HEK293 (cell line): ENCODE measurements at regions not wholly inside any gene's neighbourhood (a gene's known extent, or its start where the extent isn't known, plus 50 kb on each side); places are given as distances from the start of the nearest gene placed in this dataset.
A peak's percentile ranks its signal among the peaks of the same experiment; 100 is the strongest.

Experiments used
- CTCF ChIA-PET: fragments of 350-600 bp; formaldehyde crosslinking; extraction: SDS; loops from one replicate; lab custom pipeline; 2021; ENCODE audit warnings: antibody characterized with exemption; lab: Yijun Ruan, JAX
- POLR2A ChIA-PET: fragments of 300-600 bp; formaldehyde crosslinking; extraction: SDS; loops from one replicate; lab custom pipeline; 2020; ENCODE audit warnings: antibody characterized with exemption, inconsistent platforms; lab: Yijun Ruan, JAX
- H3K27ac ChIP-seq: fragments of 200-500 bp; sonication (Bioruptor generic); 2 replicates; pipeline ENCODE4 v1.5.1; 2014; ENCODE audit warnings: low read depth, low read length, control low read depth, inconsistent platforms; ENCODE audit errors: extremely low read depth
- H3K36me3 ChIP-seq, 2 experiments: fragments of 200-500 bp in 1 of 2; sonication (Bioruptor generic) in 1 of 2; 1 replicate in 1 of 2; 2 replicates in 1 of 2; pipeline ENCODE4 v1.5.1; 2014 to 2017; ENCODE audit warnings: inconsistent platforms in 2 of 2, low read length in 2 of 2; ENCODE audit not compliant: control insufficient read depth in 2 of 2, insufficient read depth in 1 of 2
- H3K4me1 ChIP-seq: fragments of 200-500 bp; sonication (Bioruptor generic); 2 replicates; pipeline ENCODE4 v1.5.1; 2014; ENCODE audit warnings: mild to moderate bottlenecking, low read length, inconsistent platforms; ENCODE audit not compliant: control insufficient read depth, insufficient read depth
- H3K4me3 ChIP-seq: 2 replicates; pipeline ENCODE4 v1.5.1; 2011; ENCODE audit warnings: low read depth, mild to moderate bottlenecking, control low read depth, low read length, moderate library complexity
- H3K9me3 ChIP-seq: fragments of 200-500 bp; sonication (Bioruptor generic); 2 replicates; pipeline ENCODE4 v1.5.1; 2014; ENCODE audit warnings: low read depth, low read length, inconsistent platforms; ENCODE audit not compliant: control insufficient read depth, insufficient read depth
- AEBP2 ChIP-seq: fragments of 450-650 bp; formaldehyde crosslinking; IDR thresholded peaks from 2 replicates; pipeline ENCODE4 v1.5.1; 2016; ENCODE audit warnings: missing biosample characterization, missing genetic modification characterization, borderline replicate concordance
- BCL11B ChIP-seq: fragments of 450-650 bp; formaldehyde crosslinking; IDR thresholded peaks from 2 replicates; pipeline ENCODE4 v1.5.1; 2016; ENCODE audit warnings: low read depth, missing biosample characterization, missing genetic modification characterization
- GLI2 ChIP-seq: fragments of 450-650 bp; formaldehyde crosslinking; IDR thresholded peaks from 2 replicates; pipeline ENCODE4; 2017; ENCODE audit warnings: missing biosample characterization, missing genetic modification characterization, low read depth, borderline replicate concordance
- HOXC10 ChIP-seq: sonication (generic); formaldehyde crosslinking; IDR thresholded peaks from 2 replicates; pipeline ENCODE4 v1.8.1; 2023; ENCODE audit warnings: mild to moderate bottlenecking, missing genetic modification reagents
- IKZF3 ChIP-seq: fragments of 450-650 bp; IDR thresholded peaks from 2 replicates; pipeline ENCODE4 v1.5.0; 2018; ENCODE audit warnings: missing biosample characterization, mild to moderate bottlenecking, missing genetic modification characterization, moderate library complexity
- KLF10 ChIP-seq: fragments of 450-650 bp; IDR thresholded peaks from 2 replicates; pipeline ENCODE4 v1.5.1; 2018; ENCODE audit warnings: missing biosample characterization, mild to moderate bottlenecking, missing genetic modification characterization
- KLF8 ChIP-seq: fragments of 450-650 bp; formaldehyde crosslinking; IDR thresholded peaks from 2 replicates; pipeline ENCODE4 v1.5.1; 2016; ENCODE audit warnings: missing biosample characterization, missing genetic modification characterization
- MEIS1 ChIP-seq: sonication (generic); formaldehyde crosslinking; IDR thresholded peaks from 2 replicates; pipeline ENCODE4 v1.8.1; 2022; ENCODE audit warnings: missing genetic modification reagents, mild to moderate bottlenecking, borderline replicate concordance
- PRDM6 ChIP-seq: fragments of 450-650 bp; formaldehyde crosslinking; IDR thresholded peaks from 2 replicates; pipeline ENCODE4 v1.5.1; 2017; ENCODE audit warnings: missing biosample characterization, missing genetic modification characterization
- SALL2 ChIP-seq: fragments of 450-650 bp; formaldehyde crosslinking; IDR thresholded peaks from 2 replicates; pipeline ENCODE4 v1.5.0; 2017; ENCODE audit warnings: missing biosample characterization, mild to moderate bottlenecking, missing genetic modification characterization, borderline replicate concordance
- WT1 ChIP-seq: fragments of 450-650 bp; formaldehyde crosslinking; IDR thresholded peaks from 2 replicates; pipeline ENCODE4 v1.5.1; 2016; ENCODE audit warnings: missing biosample characterization, missing genetic modification characterization
- ZBTB17 ChIP-seq: fragments of 450-650 bp; formaldehyde crosslinking; IDR thresholded peaks from 2 replicates; pipeline ENCODE4 v1.5.1; 2016; ENCODE audit warnings: missing biosample characterization, missing genetic modification characterization
- ZBTB48 ChIP-seq: fragments of 450-650 bp; formaldehyde crosslinking; IDR thresholded peaks from 2 replicates; pipeline ENCODE4 v1.5.1; 2016; ENCODE audit warnings: missing biosample characterization, missing genetic modification characterization
- ZEB2 ChIP-seq: fragments of 450-650 bp; formaldehyde crosslinking; IDR thresholded peaks from 2 replicates; pipeline ENCODE4 v1.5.1; 2016; ENCODE audit warnings: missing biosample characterization, missing genetic modification characterization
- ZNF114 ChIP-seq: fragments of 450-650 bp; formaldehyde crosslinking; IDR thresholded peaks from 2 replicates; pipeline ENCODE4 v1.5.0; 2017; ENCODE audit warnings: missing biosample characterization, missing genetic modification characterization
- ZNF16 ChIP-seq: fragments of 450-650 bp; formaldehyde crosslinking; IDR thresholded peaks from 2 replicates; pipeline ENCODE4 v1.5.1; 2016; ENCODE audit warnings: low read depth, missing biosample characterization, missing genetic modification characterization
- ZNF184 ChIP-seq: fragments of 450-650 bp; IDR thresholded peaks from 2 replicates; pipeline ENCODE4 v1.5.1; 2018; ENCODE audit warnings: missing biosample characterization, mild to moderate bottlenecking, missing genetic modification characterization
- ZNF366 ChIP-seq: fragments of 450-650 bp; formaldehyde crosslinking; conservative IDR thresholded peaks from 2 replicates; pipeline ENCODE4 v1.5.1; 2016; ENCODE audit warnings: missing biosample characterization, missing genetic modification characterization
- ZNF404 ChIP-seq: fragments of 450-650 bp; formaldehyde crosslinking; IDR thresholded peaks from 2 replicates; pipeline ENCODE4 v1.5.1; 2017; ENCODE audit warnings: missing biosample characterization, missing genetic modification characterization
- ZNF433 ChIP-seq: fragments of 450-650 bp; formaldehyde crosslinking; IDR thresholded peaks from 2 replicates; pipeline ENCODE4 v1.5.1; 2016; ENCODE audit warnings: missing biosample characterization, missing genetic modification characterization, low read depth
- ZNF501 ChIP-seq: fragments of 450-650 bp; formaldehyde crosslinking; IDR thresholded peaks from 2 replicates; pipeline ENCODE4 v1.5.1; 2016; ENCODE audit warnings: missing biosample characterization, missing genetic modification characterization
- ZNF513 ChIP-seq: fragments of 450-650 bp; IDR thresholded peaks from 2 replicates; pipeline ENCODE4 v1.5.1; 2018; ENCODE audit warnings: missing biosample characterization, missing genetic modification characterization
- ZNF514 ChIP-seq: fragments of 450-650 bp; formaldehyde crosslinking; IDR thresholded peaks from 2 replicates; pipeline ENCODE4 v1.5.1; 2016; ENCODE audit warnings: missing biosample characterization, missing genetic modification characterization
- ZNF529 ChIP-seq: fragments of 450-650 bp; formaldehyde crosslinking; IDR thresholded peaks from 2 replicates; pipeline ENCODE4 v1.5.1; 2017; ENCODE audit warnings: missing genetic modification characterization, missing biosample characterization; ENCODE audit not compliant: insufficient replicate concordance
- ZNF530 ChIP-seq: fragments of 450-650 bp; formaldehyde crosslinking; IDR thresholded peaks from 2 replicates; pipeline ENCODE4 v1.5.1; 2016; ENCODE audit warnings: low read depth, missing biosample characterization, missing genetic modification characterization
- ZNF596 ChIP-seq: fragments of 450-650 bp; IDR thresholded peaks from 2 replicates; pipeline ENCODE4 v1.5.0; 2018; ENCODE audit warnings: missing biosample characterization, mild to moderate bottlenecking, missing genetic modification characterization, moderate library complexity
- ZNF621 ChIP-seq: fragments of 450-650 bp; formaldehyde crosslinking; IDR thresholded peaks from 2 replicates; pipeline ENCODE4 v1.5.1; 2017; ENCODE audit warnings: missing biosample characterization, missing genetic modification characterization
- ZNF629 ChIP-seq: fragments of 450-650 bp; formaldehyde crosslinking; IDR thresholded peaks from 2 replicates; pipeline ENCODE4 v1.5.1; 2017; ENCODE audit warnings: missing biosample characterization, missing genetic modification characterization
- ZNF707 ChIP-seq: fragments of 450-650 bp; formaldehyde crosslinking; IDR thresholded peaks from 2 replicates; pipeline ENCODE4 v1.5.1; 2016; ENCODE audit warnings: missing biosample characterization, missing genetic modification characterization
- ZSCAN16 ChIP-seq: fragments of 450-650 bp; formaldehyde crosslinking; IDR thresholded peaks from 2 replicates; pipeline ENCODE4 v1.5.1; 2016; ENCODE audit warnings: missing biosample characterization, missing genetic modification characterization
- ZXDB ChIP-seq: fragments of 450-650 bp; formaldehyde crosslinking; IDR thresholded peaks from 2 replicates; pipeline ENCODE4 v1.5.1; 2016; ENCODE audit warnings: missing biosample characterization, missing genetic modification characterization
- TF ChIP-seq, protein P1 (sequence below): fragments of 450-650 bp; formaldehyde crosslinking; IDR thresholded peaks from 2 replicates; pipeline ENCODE4 v1.5.1; 2017; ENCODE audit warnings: missing biosample characterization, missing genetic modification characterization
- TF ChIP-seq, protein P2 (sequence below): fragments of 450-650 bp; formaldehyde crosslinking; IDR thresholded peaks from 2 replicates; pipeline ENCODE4 v1.5.1; 2016; ENCODE audit warnings: missing biosample characterization, missing genetic modification characterization

GRCh38 chr5:58077966-58078365 lies 381.9 kb downstream of the PLK2 start:
- peaks cover 17% of the 10 kb centered on the region for H3K4me1 ChIP-seq
- no peak overlapping the region for H3K4me3 ChIP-seq
- ChIA-PET CTCF (no interaction called here), POLR2A (no interaction called here)
- no peaks in the 10 kb centered on the region for H3K9me3 ChIP-seq
- H3K36me3 ChIP-seq, result no peaks in the 10 kb centered on the region
- no peak overlapping the region for H3K27ac ChIP-seq
- TF ChIP-seq ZNF501 (tag by site-specific recombination) (peak; percentile 30; the same call in 1 of the 2 replicates), PRDM6 (tag by site-specific recombination) (peak; percentile 93), ZNF629 (tag by site-specific recombination) (peak; percentile 45; the same call in 1 of the 2 replicates), ZNF621 (tag by site-specific recombination) (no peak), ZSCAN16 (no peak), ZNF529 (tag by site-specific recombination) (no peak), ZNF707 (tag by site-specific recombination) (no peak), ZNF530 (tag by site-specific recombination) (no peak), ZNF433 (tag by site-specific recombination) (no peak), ZEB2 (tag by site-specific recombination) (no peak), GLI2 (tag by site-specific recombination) (peak; percentile 68; the same call in 1 of the 2 replicates), BCL11B (tag by site-specific recombination) (no peak), ZBTB48 (tag by site-specific recombination) (no peak), ZNF513 (tag by site-specific recombination) (peak; percentile 2; the same call in 1 of the 2 replicates), ZNF114 (tag by site-specific recombination) (no peak), ZNF184 (no peak), ZNF16 (no peak), WT1 (tag by site-specific recombination) (peak; percentile 95), ZNF404 (no peak), SALL2 (no peak), MEIS1 (no peak), KLF10 (tag by site-specific recombination) (peak; percentile 60), ZXDB (no peak), KLF8 (peak; percentile 52; the same call in 1 of the 2 replicates), IKZF3 (tag by site-specific recombination) (0 out of 2 replicates have a peak, but pooled peaks have one; percentile 55), AEBP2 (no peak), HOXC10 (no peak), ZNF366 (tag by site-specific recombination) (peak; percentile 82), ZNF514 (tag by site-specific recombination) (no peak), ZBTB17 (0 out of 2 replicates have a peak, but pooled peaks have one; percentile 8), ZNF596 (tag by site-specific recombination) (no peak)
- TF ChIP-seq, protein P1, sequence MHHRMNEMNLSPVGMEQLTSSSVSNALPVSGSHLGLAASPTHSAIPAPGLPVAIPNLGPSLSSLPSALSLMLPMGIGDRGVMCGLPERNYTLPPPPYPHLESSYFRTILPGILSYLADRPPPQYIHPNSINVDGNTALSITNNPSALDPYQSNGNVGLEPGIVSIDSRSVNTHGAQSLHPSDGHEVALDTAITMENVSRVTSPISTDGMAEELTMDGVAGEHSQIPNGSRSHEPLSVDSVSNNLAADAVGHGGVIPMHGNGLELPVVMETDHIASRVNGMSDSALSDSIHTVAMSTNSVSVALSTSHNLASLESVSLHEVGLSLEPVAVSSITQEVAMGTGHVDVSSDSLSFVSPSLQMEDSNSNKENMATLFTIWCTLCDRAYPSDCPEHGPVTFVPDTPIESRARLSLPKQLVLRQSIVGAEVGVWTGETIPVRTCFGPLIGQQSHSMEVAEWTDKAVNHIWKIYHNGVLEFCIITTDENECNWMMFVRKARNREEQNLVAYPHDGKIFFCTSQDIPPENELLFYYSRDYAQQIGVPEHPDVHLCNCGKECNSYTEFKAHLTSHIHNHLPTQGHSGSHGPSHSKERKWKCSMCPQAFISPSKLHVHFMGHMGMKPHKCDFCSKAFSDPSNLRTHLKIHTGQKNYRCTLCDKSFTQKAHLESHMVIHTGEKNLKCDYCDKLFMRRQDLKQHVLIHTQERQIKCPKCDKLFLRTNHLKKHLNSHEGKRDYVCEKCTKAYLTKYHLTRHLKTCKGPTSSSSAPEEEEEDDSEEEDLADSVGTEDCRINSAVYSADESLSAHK (tag by site-specific recombination), result peak; percentile 23; the same call in 1 of the 2 replicates
- TF ChIP-seq, protein P2, sequence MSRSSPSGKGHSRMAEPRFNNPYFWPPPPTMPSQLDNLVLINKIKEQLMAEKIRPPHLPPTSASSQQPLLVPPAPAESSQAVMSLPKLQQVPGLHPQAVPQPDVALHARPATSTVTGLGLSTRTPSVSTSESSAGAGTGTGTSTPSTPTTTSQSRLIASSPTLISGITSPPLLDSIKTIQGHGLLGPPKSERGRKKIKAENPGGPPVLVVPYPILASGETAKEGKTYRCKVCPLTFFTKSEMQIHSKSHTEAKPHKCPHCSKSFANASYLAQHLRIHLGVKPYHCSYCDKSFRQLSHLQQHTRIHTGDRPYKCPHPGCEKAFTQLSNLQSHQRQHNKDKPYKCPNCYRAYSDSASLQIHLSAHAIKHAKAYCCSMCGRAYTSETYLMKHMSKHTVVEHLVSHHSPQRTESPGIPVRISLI (tag by site-specific recombination), result 0 out of 2 replicates have a peak, but pooled peaks have one; percentile 15
